ENCODE measurements at regions not wholly inside any gene's neighbourhood (a gene's known extent, or its start where the extent isn't known, plus 50 kb on each side); places are given as distances from the start of the nearest gene placed in this dataset.

GRCh38 chr12:90514325-90514724, 440.7 kb downstream of the CCER1 start:
- TF ChIP-seq CTCF (IDR thresholded peaks at IDR 0.05) (no peak), POLR2AphosphoS5 (IDR thresholded peaks at IDR 0.05) (no peak), POLR2A (IDR thresholded peaks at IDR 0.05) (no peak)
